HG02938 (cell line): ENCODE measurements at regions not wholly inside any gene's neighbourhood (a gene's known extent, or its start where the extent isn't known, plus 50 kb on each side); places are given as distances from the start of the nearest gene placed in this dataset.
"Not testable (repeated sequence)": the region's sequence is repeated elsewhere in the genome, so short reads cannot be mapped to it uniquely, and the experiment has no call there.

Experiments used
- ATAC-seq: cut with Tn5 transposase; IDR thresholded peaks from one replicate; pipeline ENCODE4 v1.9.1; 2021; ENCODE audit warnings: mild to moderate bottlenecking, moderate library complexity; ENCODE audit not compliant: unreplicated experiment

DNA sequence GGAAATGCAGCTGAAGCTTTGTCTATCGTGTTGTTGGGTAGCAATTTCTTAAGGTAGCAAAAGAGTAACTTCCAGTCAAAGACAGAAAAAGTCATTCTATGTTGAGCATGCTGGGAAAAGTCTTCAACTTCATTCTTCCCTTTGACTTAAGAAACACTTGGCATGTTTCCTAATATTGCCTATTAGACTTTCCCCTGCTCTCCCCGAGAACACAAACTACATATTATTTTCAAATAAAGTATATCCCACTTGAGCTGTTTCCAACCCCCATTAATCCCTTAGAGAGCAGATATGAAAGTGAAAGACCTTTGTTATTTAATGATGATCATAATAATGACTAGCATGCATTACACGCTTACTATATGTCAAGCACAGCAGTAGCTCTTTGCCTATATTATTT lies 136.0 kb upstream of the SPOPL start:
- ATAC-seq, result no peak

DNA sequence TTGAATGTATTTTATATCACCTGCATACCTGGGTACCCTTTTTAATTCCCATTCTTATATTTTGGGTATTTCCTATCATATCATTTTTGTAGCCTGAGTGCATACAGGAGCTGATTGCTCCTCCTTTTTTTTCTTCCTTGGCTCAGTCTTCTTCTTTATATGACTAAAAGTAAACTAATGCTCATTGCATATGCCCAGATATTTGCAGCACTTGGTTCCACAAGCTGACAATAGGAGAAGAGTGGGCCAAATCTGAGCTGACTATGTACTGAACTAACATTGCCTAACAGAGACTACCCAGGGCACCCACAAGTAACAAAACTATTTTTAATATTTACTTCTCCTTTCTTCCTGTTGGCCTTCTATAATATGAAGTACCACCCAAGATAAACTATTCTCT lies 131.7 kb upstream of the SPOPL start:
- ATAC-seq, result no peak

DNA sequence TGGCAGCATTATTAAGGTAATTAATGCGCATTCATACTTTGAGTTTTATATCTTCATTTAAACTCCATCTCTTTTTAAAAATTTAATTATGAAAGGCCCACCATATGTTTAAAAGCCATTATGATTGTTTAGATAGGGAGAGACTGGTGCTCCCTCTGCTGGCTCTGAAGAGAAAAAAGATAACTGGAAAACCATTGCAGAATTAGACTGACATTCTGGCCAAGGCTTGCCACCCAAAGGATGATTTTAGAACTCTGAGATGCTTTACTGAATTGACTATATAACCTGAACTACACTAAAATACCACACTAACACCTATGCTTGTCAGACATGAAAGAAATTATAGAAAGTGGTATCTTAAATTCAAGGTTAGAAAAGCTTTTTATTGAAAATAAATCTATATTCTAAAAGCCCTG lies 127.6 kb upstream of the SPOPL start:
- ATAC-seq, result no peak

DNA sequence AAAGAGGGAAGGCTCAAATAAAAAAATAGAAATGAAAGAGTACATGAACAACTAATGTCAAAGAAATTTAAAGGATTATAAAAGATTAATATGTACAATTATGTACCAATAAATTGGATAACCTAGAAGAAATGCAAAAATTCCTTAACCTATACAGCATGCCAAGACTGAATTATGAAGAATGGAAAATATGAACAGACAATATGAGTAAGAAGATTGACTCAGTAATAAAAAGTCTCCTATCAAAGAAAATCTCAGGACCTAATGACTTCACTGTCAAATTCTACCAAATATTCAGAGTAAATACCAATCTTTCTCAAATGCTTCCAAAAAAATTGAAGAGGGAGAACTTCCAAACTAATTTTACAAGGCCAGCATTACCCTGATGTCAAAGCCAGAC lies 120.2 kb upstream of the SPOPL start:
- no peak for ATAC-seq

DNA sequence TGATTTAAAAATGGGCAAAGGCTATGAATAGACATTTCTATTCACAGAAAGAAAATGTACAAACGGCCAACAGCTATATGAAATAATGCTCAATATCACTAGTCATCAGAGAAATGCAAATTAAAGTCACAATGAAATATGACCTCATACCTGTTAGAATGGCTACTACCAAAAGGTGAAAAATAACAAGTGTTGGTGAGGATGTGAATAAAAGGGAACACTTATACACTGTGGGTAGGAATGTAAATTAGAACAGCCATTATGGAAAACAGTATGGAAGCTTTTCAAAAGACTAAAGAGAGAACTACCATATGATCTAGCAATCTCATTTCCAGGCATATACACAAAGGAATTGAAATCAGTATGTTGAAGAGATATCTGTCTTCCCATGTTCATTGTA lies 118.9 kb upstream of the SPOPL start:
- ATAC-seq, result no peak

DNA sequence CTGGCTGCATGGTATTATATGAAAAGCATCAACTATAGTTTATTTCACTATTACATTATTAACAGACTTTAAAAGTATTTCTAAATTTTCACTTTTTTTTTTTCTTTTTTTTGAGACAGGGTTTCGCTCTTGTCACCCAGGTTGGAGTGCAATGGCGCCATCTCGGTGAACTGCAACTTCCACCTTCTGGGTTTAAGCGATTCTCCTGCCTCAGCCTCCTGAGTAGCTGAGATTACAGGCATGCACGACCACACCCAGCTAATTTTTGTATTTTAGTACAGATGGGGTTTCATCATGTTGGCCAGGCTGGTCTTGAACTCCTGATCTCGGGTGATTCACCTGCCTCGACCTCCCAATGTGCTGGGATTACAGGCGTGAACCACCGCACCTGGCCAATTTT lies 115.4 kb upstream of the SPOPL start:
- ATAC-seq, result not testable (repeated sequence)

DNA sequence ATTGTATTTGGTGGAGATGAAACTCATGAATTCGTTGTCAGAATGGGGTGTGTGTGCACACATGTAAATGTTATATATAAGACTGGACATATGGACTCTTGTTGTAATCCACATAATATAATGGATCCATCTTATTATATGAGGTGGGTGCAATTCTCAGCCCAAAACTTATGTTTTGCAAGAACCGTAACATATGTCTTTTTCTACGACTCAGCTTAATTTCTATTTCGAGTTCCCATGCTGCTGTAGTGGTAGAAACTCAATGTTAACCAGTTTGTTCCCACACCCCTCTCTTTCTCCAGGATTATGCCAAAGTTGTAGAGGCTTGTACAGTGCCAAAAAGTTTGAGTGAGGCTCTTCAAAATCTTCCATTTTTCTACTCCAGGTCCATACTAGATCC lies 112.5 kb upstream of the SPOPL start:
- no peak for ATAC-seq

DNA sequence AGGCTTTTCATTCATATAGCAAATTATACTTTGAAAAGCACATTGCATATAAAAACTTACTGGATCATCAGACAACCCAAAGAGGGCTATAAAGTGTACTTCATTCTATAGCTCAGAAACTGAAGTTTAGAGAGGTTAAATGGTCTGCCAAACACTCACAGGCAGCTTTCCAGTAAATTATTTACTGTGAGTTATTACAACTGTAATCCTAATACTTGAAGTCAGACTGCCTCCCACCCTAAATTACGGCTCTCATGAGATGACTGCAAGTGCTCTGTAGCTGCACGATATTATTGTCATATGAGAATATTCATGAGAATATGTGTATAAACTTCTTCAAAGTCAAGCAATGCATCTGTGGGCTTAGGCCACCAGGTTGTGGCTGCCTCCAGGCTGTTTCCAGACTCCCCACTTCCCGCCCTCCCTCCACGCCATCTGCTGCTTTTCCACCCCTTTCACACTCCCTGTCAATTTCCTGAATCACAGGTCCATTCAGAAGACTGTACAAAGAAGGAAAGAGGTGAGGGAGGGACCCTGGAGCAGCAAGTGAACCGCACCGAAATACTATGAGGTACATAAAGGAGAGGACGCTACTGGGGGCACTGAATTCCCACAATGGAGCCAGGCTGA lies 111.1 kb upstream of the SPOPL start:
- ATAC-seq, result no peak

DNA sequence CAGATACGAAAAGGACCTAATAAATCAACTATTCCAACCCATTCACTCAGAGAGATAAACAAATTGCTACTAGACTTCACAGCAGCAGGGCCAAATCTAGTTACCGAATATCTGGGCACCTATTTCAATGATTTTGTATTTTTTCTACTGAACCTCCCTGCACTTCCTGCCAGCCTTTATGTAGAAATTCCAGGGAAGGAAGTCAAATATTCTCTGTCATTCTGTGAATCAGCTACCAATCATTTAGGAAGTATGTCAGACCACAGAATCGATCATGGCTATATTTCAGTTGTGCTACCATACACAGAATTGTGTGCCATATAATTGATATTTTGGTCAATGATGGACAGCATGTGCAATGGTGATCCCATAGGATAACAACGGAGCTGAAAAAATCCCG lies 109.6 kb upstream of the SPOPL start:
- no peak for ATAC-seq

DNA sequence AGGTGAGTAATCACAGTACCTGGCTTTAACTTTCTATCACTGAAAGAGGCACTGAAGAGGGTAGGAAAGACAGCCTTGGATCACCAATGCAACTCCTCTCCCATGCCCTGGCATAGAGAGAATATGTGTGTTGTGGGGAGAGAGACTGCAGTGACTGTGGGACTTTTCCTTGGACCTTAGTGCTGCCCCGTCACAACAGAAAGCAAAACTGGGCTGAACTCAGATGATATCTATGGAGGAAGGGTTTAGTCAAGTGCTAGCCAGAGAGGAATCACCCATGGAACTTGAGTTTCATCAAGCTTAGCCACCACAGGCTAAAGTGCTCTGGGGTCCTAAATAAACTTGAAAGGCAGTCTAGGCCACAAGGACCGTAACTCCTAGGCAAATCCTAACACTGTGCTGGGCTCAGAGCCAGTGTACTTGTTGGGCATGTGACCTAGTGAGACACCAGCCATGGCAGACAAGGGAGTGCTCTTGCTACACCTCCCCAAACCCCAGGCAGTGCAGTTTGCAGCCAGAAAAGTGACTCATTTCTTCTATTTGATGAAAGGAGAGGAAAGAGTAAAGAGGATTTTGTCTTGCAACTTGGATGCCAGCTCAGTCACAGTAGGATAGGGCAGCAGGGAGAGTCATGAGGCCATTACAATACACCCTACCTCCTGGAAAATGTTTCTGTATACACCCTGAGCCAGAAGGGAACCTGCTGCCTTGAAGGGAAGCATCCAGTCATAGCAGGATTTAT lies 105.8 kb upstream of the SPOPL start:
- ATAC-seq, result no peak

DNA sequence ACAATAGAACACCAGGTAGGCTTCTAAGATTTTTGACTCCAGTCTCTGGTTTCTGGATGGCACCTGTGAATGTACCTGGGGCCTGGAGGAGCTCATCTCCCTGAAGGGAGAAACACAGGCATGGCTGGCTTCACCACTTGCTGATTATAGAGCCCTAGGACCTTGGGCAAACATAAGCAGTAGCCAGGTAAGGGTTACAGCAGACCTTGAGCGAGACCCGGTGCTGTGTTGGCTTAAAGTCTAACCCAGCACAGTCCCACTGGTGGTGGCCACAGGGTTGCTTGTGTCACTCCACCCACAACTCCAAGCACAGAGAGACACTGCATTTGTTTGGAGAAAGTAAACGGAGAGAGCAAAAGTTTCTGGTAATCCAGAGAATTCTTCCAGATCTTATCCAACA lies 104.7 kb upstream of the SPOPL start:
- no peak for ATAC-seq

DNA sequence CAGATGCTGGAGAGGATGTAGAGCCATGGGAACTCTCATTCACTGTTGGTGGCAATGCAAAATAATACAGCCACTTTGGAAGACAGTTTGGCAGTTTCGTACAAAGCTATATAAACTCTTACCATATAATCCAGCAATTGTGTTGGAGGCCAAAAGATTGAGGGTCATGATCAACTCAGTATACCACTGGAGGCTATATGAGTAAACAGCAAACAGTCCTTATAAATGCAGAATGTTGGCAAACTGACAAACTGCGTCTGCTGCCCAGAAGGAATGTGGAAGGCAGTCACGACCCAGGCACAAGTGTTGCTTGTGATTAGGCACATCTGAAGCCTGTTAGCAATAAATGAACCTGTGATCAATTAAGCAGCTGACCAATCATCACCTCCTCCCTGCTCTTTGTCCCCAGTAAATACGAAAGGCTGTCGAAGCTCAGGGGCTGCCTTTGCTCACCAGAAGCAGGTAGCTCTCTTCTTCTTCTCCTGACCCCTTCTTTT lies 98.1 kb upstream of the SPOPL start:
- no peak for ATAC-seq

DNA sequence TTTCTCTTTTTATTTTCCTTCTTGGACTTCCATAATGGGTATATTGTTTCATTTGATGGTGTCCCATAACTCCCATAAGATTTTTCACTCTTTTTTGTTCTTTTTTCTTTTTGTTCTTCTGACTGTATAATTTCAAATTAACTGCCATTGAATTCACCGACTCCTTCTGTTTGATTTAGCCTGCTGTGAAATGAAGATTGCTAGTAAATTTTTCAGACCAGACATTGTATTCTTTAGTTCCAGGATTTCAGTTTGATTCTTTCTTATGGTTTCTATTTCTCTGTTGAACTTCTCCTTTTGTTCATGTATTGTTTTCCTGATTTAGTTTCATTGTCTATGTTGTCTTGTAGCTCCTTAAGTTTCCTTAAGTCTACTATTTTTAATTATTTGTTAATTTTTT lies 87.6 kb upstream of the SPOPL start:
- ATAC-seq, result no peak

DNA sequence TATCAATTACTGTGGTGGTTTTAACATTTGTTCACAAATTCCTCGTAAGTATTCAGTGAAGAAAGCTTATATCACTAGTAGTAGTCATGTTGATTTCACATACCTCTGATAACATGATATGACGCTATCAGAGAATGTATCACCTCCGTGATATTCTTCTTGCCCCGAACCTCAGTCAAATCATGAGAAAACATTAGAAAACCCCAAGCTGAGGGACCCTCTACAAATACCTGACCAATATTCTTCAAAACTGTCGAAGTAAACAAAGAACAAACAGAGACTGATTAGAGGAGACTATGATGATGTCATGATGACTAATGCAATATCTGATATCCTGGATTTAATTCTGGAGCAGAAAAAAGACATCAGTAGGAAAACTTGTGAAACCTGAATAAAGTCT lies 85.6 kb upstream of the SPOPL start:
- no peak for ATAC-seq

DNA sequence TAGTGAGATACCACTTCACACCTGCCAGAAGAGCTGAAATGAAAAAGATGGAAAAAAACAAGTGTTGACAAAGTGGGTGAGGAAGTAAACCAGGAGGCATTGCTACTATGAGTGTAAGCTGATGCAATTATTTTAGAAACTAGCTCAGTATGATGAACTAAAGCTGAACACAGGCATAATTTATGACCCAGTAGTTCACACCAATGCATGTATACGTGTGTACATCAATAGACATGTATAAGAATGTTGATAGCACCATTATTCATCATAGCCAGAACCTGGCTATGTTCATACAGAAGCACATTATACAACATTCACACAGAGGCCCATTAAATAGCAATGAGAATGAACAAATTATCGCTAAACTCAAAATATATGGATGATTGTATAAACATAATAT lies 83.1 kb upstream of the SPOPL start:
- ATAC-seq, result no peak

DNA sequence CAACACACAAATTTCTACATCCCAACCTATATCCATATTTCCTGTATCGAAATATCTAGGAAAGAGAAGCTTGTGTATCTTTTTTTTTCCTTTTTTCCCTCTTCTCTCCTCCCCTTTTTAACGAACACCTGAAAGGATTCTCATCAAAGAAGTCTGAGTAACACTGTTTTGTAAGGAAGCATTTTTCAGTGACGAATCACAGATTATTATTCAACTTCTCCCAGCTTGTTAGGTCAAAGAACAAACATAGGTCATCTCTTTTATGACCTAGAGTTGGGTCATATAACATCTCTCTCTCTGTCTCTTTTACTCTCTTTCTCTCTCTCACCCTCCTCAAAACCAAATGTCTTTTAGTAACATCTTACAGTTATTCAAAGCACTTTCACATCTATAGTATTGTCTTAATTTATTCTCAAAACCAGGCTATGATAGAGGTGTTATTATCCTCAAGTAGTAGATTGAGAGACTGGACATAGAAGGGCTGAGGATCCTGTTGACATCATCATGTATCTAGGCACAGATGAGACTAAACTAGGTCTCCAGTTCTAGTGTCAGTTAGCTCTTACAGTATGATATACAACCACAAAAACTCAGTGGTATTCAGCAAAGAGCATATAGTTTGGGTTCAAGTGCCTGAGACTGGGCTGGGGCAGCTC lies 80.1 kb upstream of the SPOPL start:
- no peak for ATAC-seq

DNA sequence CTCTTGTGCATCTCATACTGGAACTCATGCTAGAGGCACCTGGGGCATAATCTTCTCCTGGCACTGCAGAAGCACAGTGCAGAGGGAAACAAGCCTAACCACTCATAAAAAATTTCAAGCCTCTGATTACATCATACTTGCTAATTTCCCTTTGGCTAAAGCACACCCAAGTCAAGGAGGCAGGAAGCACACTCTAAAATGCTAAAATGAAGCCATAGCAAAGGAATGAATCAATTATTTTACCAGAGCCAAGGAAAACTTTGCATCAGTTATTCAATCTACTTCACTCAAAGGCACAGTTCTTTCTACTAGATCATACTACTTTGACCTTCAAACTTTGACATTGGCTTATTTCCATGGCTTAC lies 79.6 kb upstream of the SPOPL start:
- no peak for ATAC-seq

DNA sequence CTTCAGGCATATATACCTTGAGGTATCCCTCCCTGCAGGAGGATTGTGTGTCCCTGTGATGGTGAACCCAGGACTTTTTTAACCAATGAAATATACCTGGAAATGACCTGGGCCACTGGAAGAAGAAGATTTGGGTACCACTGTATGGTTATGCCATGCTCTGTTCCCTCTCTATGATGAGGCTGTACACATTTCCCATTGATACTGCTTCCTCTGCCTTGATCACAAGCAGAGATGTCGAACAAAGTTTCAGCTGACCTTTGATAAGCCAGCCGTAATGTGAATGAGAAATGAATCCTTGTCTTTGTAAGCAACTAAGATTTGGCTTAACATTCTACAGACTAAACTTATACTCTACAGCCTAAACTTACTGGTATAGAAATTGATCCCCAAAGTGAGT lies 78.4 kb upstream of the SPOPL start:
- no peak for ATAC-seq

DNA sequence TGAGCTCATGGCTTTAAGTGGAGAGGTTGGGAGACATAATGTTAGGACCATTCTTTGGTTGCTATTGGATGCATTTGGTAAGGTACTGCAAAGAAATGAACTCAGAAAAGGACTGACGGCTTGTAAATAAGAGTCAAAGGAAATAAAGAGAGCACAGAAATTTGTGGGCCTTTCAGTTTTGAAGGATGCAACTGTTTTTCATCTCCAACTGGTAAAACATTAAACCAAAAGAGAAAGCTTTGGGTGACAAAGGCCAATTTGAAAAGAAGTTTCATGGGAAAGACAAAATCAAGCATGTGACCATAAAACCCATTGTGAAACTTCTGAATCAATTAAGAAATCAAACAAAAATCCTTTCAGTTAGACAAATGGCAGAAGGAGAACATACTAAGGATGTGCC lies 77.8 kb upstream of the SPOPL start:
- no peak for ATAC-seq

DNA sequence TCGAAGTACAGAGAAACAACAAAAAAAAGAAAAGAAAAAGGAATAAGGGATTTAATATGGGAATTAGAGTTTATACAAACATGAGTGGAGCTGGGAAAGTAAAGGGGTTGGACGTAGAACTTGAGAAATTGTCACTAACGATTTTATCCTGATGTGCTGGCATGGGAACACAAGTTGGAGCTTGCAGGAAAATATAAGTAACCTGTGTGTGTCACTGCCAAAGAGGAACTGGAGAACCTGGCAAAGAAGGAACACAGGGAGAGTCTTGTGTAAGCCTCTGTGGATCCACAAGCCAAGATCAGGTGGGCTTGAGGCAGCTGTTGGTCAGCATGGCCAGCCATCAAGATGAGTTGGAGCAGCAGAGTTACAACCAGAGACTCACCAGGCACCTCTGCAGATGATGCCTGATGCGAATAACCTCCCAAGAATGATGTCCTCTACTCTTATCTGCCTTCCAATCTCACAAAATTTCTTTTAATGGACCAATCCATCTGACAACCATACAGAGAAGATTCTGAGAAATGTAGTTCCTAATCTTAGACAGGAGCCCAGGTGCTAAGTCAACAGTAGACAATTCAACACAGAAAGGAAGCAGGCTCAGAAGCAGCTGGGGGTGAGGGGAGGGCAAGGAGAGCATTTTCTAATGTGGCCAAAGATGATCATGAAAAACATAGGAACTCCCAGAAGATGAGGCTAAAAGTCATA lies 77.0 kb upstream of the SPOPL start:
- ATAC-seq, result no peak

DNA sequence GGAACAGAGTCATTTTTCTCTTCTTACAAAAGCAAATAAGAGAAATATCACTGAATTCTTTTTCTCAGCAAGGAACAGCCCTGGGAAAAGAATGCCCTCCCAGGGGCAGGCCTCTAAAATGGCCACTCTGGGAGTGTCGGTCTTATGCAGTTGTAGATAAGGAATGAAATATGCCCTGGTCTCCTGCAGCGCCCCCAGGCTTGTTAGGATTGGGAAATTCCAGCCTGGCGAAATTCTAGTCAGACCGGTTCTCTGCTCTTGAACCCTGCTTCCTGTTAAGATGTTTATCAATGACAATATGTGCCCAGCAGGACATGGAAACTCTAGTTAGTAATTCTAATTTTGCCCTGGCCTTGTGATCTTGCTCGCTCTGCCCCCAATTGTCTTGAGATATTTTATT lies 75.5 kb upstream of the SPOPL start:
- not testable (repeated sequence) for ATAC-seq
